HG03097 (cell line): ENCODE measurements at regions not wholly inside any gene's neighbourhood (a gene's known extent, or its start where the extent isn't known, plus 50 kb on each side); places are given as distances from the start of the nearest gene placed in this dataset.
"Not testable (repeated sequence)": the region's sequence is repeated elsewhere in the genome, so short reads cannot be mapped to it uniquely, and the experiment has no call there.

Experiments
- ATAC-seq: cut with Tn5 transposase; IDR thresholded peaks from one replicate; pipeline ENCODE4 v1.9.1; 2021; ENCODE audit not compliant: unreplicated experiment, low FRiP score

- ATAC-seq: no peak
These were observed 114.0 kb downstream of the DACT1 start for GRCh38 chr14:58751788-58752187.

- no peak for ATAC-seq
These were observed 114.5 kb downstream of the DACT1 start for GRCh38 chr14:58752289-58752688.

DNA sequence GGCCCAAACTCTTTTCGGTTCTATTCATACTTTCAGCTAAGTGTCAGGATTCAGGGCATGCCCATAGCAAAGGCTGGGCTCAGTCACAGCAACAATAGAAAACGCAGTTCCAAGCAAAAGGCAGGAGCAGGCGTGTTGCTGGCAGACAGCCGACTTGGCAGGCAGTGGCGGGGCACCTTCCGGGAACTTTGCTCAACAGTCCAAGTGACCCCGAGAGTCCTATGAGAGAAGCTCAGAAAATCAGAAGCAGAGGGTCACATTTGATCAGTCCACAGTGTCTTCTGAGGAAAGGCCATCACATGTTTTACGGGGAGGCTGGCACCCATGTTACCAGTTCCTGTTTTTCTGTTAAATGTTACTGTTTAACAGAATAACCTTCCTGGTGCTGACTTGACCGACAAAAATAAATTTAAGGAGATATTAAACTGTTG lies 115.0 kb downstream of the DACT1 start:
- ATAC-seq: no peak

DNA sequence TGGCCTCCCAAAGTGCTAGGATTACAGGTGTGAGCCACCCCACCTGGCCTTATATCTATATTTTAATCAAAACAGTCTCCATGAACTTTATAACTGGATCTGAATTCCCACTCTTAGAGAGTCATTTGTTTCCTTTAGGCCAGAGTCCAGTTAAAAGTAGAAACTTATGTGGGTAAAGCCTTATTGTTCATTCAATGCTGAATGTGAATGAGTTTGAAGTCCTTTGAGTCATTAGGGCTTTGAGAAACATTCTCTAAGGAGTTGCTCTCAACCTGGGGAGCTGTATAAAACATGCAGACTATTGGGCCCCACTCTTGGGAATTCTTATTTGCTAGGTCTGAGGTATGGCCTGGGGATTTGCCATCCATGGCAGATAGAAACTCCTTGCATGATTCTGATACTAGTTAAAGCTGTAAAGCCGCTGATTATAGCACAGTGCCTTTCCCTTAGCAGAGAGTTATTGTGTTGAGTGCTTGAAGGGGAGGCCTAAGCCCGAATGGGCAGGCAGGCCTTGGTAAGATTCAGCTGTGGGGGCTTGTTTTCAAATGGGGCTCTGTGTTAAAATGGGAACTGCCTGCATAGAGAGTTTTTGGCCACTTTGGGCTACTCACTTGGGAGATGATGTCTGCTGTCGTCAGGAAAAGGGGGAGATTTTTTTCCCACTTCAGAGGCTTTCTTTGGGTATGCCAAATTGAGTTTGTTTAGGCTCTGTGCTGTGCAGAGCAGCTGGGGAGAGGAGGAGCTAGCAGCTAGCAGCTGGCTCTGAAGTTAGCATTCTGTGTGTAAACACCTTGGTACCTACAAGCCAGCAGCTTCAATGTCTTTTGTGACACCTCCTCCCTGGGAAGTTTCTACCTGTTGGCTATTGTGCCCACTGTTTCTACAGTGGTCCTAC lies 117.5 kb downstream of the DACT1 start:
- ATAC-seq: no peak

GRCh38 chr14:58760121-58760520 lies 122.4 kb downstream of the DACT1 start:
- no peak for ATAC-seq

GRCh38 chr14:58762629-58763028 lies 124.9 kb downstream of the DACT1 start:
- no peak for ATAC-seq

DNA sequence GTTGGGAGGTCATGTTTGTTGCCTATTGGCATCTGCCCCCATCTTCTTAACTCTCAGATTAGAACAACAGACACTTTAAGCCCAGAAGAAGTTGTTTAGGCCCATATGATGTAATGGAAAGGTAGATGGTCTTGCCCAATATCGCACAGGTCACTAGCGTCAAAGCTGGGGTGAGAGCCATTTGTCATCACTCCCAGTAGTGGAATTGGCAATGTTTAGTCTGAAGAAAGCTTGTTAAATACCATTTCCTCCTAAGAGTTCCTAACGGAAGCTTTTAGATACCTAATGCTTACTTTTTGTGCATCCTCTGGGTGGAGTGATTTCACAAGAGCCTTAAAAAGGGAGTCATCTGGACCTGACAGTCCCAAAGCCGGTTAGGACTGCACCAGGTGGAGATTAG lies 125.4 kb downstream of the DACT1 start:
- ATAC-seq: no peak

DNA sequence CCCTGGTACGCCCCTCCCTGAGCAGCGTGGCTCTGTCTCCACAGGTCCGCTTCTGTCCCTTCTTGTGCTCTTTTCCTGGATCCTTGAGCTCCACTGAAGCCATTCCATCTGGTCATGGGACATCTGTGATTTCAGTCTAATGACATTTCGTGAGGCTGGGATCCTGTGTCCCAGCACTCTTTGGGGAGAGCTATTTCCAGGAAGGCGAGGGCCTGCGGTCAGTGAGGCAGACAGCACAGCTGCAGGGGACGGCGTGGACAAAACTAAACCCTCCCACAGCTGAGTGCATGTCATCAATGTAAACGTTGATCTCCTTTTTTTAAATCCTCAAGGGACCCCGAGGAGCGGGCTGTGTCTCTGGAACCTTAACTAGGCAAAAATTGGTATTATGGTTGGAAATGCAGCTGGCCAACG lies 127.7 kb downstream of the DACT1 start:
- no peak for ATAC-seq

- ATAC-seq: no peak
These were observed 128.1 kb downstream of the DACT1 start for GRCh38 chr14:58765843-58766242.

DNA sequence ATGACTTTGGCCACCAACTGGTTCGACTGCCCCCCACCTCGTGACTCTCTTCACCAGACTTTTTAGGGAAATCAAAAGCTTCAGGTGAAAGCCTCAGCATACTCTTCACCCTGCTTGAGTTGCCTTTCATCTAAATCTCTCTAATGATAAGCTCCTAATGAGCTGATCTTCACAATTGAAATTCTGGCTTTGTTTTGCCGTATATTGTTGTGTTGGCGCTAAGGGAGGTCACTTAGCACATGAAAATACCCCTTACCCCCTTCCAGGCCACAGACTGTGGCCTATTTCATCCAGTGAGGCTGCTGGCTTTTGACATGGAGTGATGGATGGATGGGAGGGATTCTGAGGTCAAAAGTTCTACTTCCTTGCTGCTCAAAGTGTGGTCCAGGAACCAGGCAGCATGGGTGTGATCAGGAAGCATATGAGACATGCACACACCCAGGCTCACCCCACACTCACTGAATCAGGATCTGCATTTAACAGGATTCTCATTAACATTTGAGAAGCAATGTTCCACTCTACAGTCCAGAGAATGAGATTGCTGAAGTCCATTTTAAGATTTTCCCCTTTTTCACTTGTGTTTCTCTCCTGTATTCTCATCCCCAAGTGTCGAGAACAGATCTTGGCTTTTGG lies 131.4 kb downstream of the DACT1 start:
- ATAC-seq: no peak

- no peak for ATAC-seq
These were observed 132.0 kb downstream of the DACT1 start for GRCh38 chr14:58769771-58770170.

DNA sequence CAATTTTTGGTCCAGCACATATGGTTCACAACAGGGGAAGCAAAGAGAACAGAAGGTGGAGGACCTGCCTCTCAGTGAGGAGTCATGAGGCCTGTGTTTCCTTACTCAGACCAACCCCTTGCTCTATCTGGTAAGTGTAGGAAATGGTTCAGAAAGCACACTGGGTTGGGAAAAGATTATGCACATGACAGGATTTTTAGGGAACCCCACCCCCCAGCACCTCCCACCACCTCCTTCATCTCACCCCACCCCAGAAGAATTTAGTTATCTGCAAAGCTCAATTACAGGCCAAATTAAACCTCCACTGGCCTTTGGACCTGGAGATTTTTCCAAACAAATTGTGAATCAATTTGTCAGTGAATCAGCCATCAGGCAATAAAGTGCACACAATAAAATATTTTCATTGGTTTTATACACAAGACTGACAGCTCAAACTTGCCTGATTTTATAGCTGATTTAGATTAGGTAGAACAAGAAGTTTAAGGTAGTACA lies 132.8 kb downstream of the DACT1 start:
- no peak for ATAC-seq

DNA sequence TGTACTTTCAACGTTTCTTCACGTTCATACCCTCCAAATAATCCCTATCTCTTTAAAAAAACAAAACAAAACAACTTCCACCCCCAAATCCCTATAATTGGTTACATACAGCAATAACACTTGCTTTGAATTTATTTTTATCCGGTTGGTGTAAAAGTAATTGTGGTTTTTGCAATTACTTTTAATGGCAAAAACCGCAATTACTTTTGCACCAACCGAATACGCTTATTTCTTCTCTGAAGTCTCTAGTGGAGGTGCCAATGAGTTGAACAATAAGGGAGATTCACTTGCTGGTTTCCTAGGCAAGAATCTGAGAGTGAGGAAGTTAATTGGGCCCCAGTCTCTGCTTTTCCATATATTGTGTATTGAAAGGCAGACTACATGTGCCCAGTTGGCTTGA lies 133.3 kb downstream of the DACT1 start:
- ATAC-seq: no peak

DNA sequence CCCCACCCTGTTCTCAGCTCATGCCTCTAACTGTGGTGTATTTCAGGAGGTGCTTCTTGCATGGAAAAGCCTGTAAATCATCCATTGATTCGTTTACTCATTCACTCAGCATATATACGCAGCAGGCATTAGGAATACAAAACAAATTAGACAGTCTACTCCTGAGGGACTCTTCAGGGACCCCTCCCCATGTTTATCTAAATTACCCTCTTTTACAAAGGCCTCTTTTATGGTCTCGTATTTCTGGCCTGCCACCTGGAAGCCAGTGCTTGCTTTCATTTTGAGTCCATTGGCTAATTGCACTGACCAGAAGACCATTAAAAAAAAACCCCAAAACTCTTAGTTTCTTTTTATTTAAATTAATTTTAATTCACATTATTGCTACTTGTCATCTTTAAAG lies 134.4 kb downstream of the DACT1 start:
- ATAC-seq: no peak

DNA sequence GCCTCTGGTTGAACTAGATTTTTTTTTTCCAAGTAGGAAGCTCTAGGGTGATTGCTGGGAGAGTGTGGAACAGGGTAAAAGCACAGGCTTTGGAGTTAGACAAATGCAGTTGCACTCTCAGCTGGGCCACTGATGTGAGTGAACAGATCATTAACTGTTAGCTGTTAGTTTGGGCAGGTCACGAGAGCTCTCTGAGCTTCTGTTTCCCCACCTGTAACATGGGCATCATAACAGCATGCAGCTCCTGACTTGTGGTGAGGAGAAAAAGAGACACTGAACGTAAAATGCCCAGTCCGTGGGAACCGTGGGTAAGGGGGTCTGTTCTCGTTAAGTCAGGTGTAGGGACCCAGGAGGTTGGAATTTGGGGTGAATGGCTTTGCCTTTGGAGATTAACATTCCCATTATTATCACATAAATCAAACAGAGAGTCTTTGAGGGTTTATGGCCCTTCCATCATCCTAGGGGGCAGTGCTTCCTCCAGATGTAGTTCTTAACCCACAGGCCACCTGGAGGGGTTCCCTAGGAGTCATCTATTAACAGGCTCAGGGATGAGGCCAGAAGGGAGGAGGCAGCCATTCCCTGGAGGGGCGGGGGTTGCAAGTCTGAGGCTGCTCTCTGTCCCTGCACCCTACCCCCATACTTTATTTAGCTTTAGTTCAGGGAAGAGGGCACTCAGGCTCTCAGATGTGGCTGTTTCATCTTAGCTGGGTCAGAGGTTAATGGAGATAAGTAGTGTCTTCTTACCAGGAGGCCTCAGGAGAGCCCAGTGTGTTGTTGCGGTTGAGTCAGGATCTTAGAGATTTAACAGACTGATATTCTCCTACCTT lies 135.2 kb downstream of the DACT1 start:
- ATAC-seq: no peak

DNA sequence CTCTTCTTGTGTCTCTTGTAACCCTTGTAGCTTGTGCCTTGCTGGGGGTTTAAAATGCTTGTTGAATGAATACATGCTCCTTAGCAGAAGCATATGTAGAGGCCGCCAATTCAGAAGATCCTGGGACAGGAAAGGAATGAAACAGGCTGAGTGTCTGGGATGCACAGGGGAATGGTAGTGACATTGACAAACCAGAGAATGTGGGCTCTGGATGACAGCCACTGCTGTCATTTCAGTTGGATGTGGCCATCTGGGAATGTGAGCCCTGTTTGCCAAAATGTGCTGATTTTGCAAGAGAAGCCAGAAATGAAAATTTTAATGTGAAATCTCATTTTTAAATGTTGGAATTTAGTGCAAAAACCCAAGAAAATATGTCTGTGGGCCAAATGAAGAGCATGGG lies 136.8 kb downstream of the DACT1 start:
- no peak for ATAC-seq

DNA sequence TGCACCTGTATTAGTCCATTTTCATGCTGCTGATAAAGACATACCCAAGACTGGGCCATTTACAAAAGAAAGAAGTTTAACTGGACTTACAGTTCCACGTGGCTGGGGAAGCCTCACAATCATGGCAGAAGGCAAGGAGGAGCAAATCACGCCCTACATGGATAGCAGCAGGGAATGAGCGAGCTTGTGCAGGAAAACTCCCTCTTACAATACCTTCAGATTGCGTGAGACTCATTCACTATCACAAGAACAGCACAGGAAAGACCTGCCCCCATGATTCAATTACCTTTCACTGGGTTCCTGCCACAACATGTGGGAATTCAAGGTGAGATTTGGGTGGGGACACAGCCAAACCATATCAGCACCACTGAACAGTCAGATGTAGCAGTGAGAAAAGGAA lies 137.4 kb downstream of the DACT1 start:
- not testable (repeated sequence) for ATAC-seq

GRCh38 chr14:58776516-58776915 lies 138.8 kb downstream of the DACT1 start:
- no peak for ATAC-seq

- no peak for ATAC-seq
These were observed 139.8 kb downstream of the DACT1 start for GRCh38 chr14:58777541-58777979.

DNA sequence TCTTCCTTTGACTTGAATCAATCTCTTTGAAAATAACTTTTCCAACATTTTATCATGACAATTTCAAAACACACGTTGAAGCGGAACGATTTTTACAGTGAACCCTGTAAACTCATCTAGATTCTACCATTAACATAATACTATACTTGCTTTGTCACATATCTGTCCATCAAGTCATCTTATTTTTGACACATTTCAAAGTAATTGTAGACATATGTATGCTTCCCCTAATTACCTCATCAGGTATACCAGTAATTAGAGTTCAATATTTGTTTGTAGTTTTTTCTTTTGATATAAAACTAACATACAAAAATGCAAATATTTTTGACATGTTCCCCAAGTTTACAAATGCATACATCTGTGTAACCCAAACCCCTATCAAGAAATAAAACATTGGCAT lies 140.4 kb downstream of the DACT1 start:
- no peak for ATAC-seq

GRCh38 chr14:58779376-58779775 lies 141.6 kb downstream of the DACT1 start:
- no peak for ATAC-seq
